RWPE1 (cell line): ENCODE measurements at regions not wholly inside any gene's neighbourhood (a gene's known extent, or its start where the extent isn't known, plus 50 kb on each side); places are given as distances from the start of the nearest gene placed in this dataset.

Experiments used
- CTCF ChIA-PET: fragments of 350-600 bp; sonication (Branson Sonifier 250); formaldehyde crosslinking; extraction: SDS; loops from one replicate; lab custom pipeline; 2021; lab: Yijun Ruan, JAX
- POLR2A ChIA-PET: fragments of 400-600 bp; formaldehyde crosslinking; extraction: SDS; loops from one replicate; lab custom pipeline; 2020; ENCODE audit warnings: antibody characterized with exemption; ENCODE audit not compliant: low non-redundant PET; lab: Yijun Ruan, JAX
- DNase-seq: peaks from one replicate; pipeline ENCODE4 v3.0.0; 2012; ENCODE audit warnings: low spot score
- H3K27ac ChIP-seq: fragments of 450-650 bp; 2 replicates; pipeline ENCODE4 v1.5.1; 2017
- CTCF ChIP-seq: fragments of 450-650 bp; conservative IDR thresholded peaks from 2 replicates; pipeline ENCODE4 v1.5.1; 2017; ENCODE audit warnings: low read depth, mild to moderate bottlenecking

- no peak for TF ChIP-seq CTCF
- H3K27ac ChIP-seq = no peak overlapping the region
- DNase-seq = no peak
- ChIA-PET POLR2A (no interaction called here), CTCF (interaction anchor here (0.6 to 0.7 kb wide), 2 partner anchors 250 to 1514 kb away, joined by 4 to 5 read pairs; no protein-coding TSS in a partner anchor)
Observed at GRCh38 chr16:22671301-22672076, 142.5 kb upstream of the HS3ST2 start.

- CTCF ChIA-PET = no interaction called here
- POLR2A ChIA-PET = no interaction called here
Observed at GRCh38 chr16:22672830-22673210, 141.1 kb upstream of the HS3ST2 start.

GRCh38 chr16:22673421-22673831, 140.5 kb upstream of the HS3ST2 start:
- CTCF ChIA-PET = no interaction called here
- no peak for DNase-seq
- POLR2A ChIA-PET = no interaction called here
- no peak overlapping the region for H3K27ac ChIP-seq
- no peak for TF ChIP-seq CTCF

More at GRCh38 chr16:22672830-22673210, 141.1 kb upstream of the HS3ST2 start:
- no peak for DNase-seq
- no peak overlapping the region for H3K27ac ChIP-seq
- no peak for TF ChIP-seq CTCF

- ChIA-PET CTCF (no interaction called here), POLR2A (no interaction called here)
- no peak for DNase-seq
- no peak overlapping the region for H3K27ac ChIP-seq
- TF ChIP-seq CTCF = no peak
Observed at GRCh38 chr16:22674832-22675191, 139.2 kb upstream of the HS3ST2 start.

- ChIA-PET POLR2A (no interaction called here), CTCF (no interaction called here)
- no peak overlapping the region for H3K27ac ChIP-seq
- TF ChIP-seq CTCF = no peak
- no peak for DNase-seq
Observed at GRCh38 chr16:22675745-22676540, 138.0 kb upstream of the HS3ST2 start.

- ChIA-PET POLR2A (no interaction called here), CTCF (no interaction called here)
- no peak for TF ChIP-seq CTCF
Observed at GRCh38 chr16:22677024-22677830, 136.7 kb upstream of the HS3ST2 start.

More at GRCh38 chr16:22677024-22677830, 136.7 kb upstream of the HS3ST2 start:
- no peak for DNase-seq
- H3K27ac ChIP-seq = no peak overlapping the region
